ENCODE measurements at regions not wholly inside any gene's neighbourhood (a gene's known extent, or its start where the extent isn't known, plus 50 kb on each side); places are given as distances from the start of the nearest gene placed in this dataset.
A peak's percentile ranks its signal among the peaks of the same experiment; 100 is the strongest.
"Not testable (repeated sequence)": the region's sequence is repeated elsewhere in the genome, so short reads cannot be mapped to it uniquely, and the experiment has no call there.

DNA sequence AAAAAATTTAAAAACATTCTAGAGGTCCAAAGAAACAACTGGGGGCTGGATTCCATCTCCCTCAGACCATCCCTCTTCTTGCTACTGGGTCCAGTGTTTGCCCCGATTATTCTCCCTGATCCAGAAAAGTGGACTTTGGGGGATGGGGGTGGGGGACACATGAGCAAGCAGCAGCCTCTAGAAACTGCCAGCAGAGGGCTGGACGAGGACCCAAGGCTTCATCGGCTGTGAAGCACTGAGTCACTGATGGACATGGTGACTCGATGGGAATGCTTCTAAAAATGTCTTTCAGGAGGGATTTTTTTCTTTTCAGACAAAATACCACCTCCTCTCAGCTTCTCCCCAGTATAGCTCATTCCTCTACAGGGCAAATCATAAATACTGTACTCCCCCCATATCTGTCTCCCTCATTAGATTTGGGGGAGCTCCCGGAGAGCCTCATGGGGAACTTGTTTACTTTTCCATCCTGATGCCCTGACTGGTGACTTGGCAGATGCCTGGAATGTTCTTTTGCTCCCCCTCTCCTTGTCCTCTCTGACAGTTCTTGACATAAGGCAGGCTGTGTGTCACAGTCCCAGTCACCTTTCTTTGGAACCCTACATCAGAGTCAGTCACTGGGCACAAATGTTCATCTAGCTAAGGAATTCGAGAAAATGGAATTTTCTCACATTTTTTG, 67.2 kb upstream of the STC2 start:
- H3K27ac ChIP-seq (replicated peaks): peak overlapping the region; percentile 42
- no peaks in the 10 kb centered on the region for H3K4me1 ChIP-seq
- no peak for DNase-seq
- TF ChIP-seq, protein P1, sequence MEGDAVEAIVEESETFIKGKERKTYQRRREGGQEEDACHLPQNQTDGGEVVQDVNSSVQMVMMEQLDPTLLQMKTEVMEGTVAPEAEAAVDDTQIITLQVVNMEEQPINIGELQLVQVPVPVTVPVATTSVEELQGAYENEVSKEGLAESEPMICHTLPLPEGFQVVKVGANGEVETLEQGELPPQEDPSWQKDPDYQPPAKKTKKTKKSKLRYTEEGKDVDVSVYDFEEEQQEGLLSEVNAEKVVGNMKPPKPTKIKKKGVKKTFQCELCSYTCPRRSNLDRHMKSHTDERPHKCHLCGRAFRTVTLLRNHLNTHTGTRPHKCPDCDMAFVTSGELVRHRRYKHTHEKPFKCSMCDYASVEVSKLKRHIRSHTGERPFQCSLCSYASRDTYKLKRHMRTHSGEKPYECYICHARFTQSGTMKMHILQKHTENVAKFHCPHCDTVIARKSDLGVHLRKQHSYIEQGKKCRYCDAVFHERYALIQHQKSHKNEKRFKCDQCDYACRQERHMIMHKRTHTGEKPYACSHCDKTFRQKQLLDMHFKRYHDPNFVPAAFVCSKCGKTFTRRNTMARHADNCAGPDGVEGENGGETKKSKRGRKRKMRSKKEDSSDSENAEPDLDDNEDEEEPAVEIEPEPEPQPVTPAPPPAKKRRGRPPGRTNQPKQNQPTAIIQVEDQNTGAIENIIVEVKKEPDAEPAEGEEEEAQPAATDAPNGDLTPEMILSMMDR (IDR thresholded peaks at IDR 0.05; ENCODE audit: borderline replicate concordance): peak; percentile 31
- H3K4me3 ChIP-seq: no peak overlapping the region
- peaks cover 12% of the 10 kb centered on the region for H3K9me3 ChIP-seq (replicated peaks)
- H3K36me3 ChIP-seq: no peaks in the 10 kb centered on the region
- H3K27me3 ChIP-seq (ENCODE audit: low read depth): no peaks in the 10 kb centered on the region
- intact Hi-C loops (cut with micrococcal nuclease): no loop called here

DNA sequence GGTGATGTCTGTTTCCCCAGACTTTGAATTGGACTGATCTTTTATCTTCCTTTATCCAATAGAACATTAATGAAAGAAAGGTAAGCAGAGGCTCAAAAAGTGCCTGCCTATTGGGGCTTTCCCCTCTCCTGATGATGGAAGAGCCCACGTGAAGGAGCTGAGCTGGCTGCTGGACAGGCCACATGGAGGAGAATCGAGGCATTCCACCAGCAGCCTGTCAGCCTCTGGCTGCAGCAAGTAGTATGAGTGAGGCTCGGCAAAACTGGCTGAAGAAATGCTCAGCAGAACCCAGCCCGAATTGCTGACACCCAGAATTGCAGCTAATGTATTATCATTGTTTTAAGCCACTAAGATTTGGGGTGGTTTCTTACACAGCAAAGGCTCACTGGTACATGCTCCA, 66.5 kb upstream of the STC2 start:
- Histone ChIP-seq H3K27ac (replicated peaks) (no peak overlapping the region), H3K4me3 (no peak overlapping the region), H3K9me3 (replicated peaks) (peaks cover 12% of the 10 kb centered on the region), H3K27me3 (ENCODE audit: low read depth) (no peaks in the 10 kb centered on the region), H3K4me1 (no peaks in the 10 kb centered on the region), H3K36me3 (no peaks in the 10 kb centered on the region)
- DNase-seq: no peak
- TF ChIP-seq, protein P1 (IDR thresholded peaks at IDR 0.05; ENCODE audit: borderline replicate concordance): no peak
- intact Hi-C loops (cut with micrococcal nuclease): no loop called here

DNA sequence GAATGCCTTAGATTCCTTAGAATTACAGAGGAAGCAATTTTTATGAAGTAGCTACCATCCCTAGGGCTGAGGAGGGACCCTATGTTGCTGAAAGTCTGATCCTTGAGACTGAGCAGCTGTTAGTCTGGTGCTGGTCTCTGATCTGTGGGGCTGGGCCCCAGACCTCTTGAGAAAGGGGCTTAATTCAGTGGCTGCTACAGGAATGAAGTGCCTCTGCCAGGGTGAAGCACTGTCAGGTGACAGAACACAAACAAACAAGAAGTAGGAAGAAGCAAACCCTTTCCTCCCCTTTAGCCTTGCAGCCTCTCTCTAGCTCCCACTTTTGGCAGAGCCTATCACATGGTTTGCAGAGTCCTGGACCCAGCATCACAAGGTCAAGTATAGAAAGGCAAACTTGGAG, 64.0 kb upstream of the STC2 start:
- DNase-seq: no peak
- no peaks in the 10 kb centered on the region for H3K4me1 ChIP-seq
- no peak overlapping the region for H3K27ac ChIP-seq (replicated peaks)
- no peaks in the 10 kb centered on the region for H3K36me3 ChIP-seq
- H3K27me3 ChIP-seq (ENCODE audit: low read depth): no peaks in the 10 kb centered on the region
- TF ChIP-seq, protein P1 (IDR thresholded peaks at IDR 0.05; ENCODE audit: borderline replicate concordance): no peak
- intact Hi-C loops (cut with micrococcal nuclease): no loop called here
- H3K4me3 ChIP-seq: no peak overlapping the region
- H3K9me3 ChIP-seq (replicated peaks): peaks cover 12% of the 10 kb centered on the region

DNA sequence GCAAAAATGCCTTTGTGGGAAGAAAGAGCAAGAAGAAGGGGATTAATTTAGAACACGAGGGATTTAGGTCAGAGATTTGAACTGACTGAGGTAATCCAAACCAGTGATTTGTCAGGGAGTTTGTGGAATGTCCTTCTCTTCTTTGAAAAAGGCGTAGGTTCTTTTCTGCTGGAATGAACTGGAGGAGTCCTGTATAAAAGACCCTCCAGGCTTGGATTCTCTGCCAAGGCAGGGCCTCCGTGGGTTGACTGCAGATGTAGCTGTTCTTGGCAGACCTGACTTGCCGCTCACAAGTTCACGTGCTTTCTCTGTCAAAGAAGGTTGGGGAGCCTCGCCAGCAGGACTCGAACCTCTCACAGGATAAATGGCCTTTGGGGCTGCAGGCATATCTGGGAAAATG, 62.8 kb upstream of the STC2 start:
- TF ChIP-seq, protein P1 (IDR thresholded peaks at IDR 0.05; ENCODE audit: borderline replicate concordance): no peak
- Histone ChIP-seq H3K4me1 (no peaks in the 10 kb centered on the region), H3K36me3 (no peaks in the 10 kb centered on the region), H3K9me3 (replicated peaks) (peaks cover 12% of the 10 kb centered on the region), H3K27ac (replicated peaks) (no peak overlapping the region), H3K4me3 (no peak overlapping the region), H3K27me3 (ENCODE audit: low read depth) (no peaks in the 10 kb centered on the region)
- intact Hi-C loops (cut with micrococcal nuclease): no loop called here
- no peak for DNase-seq

DNA sequence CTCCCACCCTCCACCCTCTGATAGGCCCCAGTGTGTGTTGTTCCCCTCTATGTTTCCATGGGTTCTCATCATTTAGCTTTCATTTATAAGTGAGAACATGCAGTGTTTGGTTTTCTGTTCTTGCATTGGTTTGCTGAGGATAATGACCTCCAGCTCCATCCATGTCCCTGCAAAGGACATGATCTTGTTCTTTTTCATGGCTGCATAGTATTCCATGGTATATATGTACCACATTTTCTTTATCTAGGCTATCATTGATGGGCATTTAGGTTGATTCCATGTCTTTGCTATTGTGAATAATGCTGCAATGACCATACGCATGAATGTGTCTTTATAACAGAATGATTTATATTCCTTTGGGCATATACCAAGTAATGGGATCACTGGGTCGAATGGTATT, 59.1 kb upstream of the STC2 start:
- H3K27ac ChIP-seq (replicated peaks); H3K9me3 ChIP-seq (replicated peaks); intact Hi-C loops (cut with micrococcal nuclease); H3K27me3 ChIP-seq (ENCODE audit: low read depth); H3K36me3 ChIP-seq; H3K4me3 ChIP-seq; H3K4me1 ChIP-seq; DNase-seq: not testable (repeated sequence)

DNA sequence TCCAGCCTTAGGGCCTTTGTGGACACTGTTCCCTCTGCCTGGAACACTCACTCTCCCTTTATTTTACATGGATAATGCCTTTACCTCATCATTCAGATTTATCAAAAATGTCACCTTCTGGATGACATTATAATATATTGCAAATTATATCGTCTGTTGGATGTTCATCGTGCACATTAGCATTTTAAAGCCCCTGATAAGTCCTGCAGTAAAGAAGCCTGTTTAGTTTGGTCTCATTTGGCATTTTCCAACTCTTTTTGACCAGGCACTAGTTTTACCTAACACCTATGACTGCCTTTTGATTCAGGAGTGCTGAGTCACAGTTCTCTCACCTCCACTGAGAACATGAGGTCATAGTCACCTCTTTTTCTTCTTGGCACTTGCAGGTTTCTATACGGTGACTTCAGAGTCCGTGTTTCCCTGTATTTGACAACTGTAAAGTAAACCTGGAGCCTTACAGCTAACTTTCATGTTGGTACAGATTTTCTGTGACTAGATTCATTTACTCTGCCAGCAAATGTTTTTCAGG, 57.7 kb upstream of the STC2 start:
- H3K27me3 ChIP-seq (ENCODE audit: low read depth): peaks cover 10% of the 10 kb centered on the region
- no peaks in the 10 kb centered on the region for H3K4me1 ChIP-seq
- no peak overlapping the region for H3K4me3 ChIP-seq
- no peaks in the 10 kb centered on the region for H3K9me3 ChIP-seq (replicated peaks)
- H3K36me3 ChIP-seq: no peaks in the 10 kb centered on the region
- intact Hi-C loops (cut with micrococcal nuclease): no loop called here
- no peak for DNase-seq
- no peak overlapping the region for H3K27ac ChIP-seq (replicated peaks)
- TF ChIP-seq, protein P1 (IDR thresholded peaks at IDR 0.05; ENCODE audit: borderline replicate concordance): no peak
